ENCODE measurements at regions not wholly inside any gene's neighbourhood (a gene's known extent, or its start where the extent isn't known, plus 50 kb on each side); places are given as distances from the start of the nearest gene placed in this dataset.

- no peak for TF ChIP-seq POLR2A (IDR thresholded peaks at IDR 0.05)
- TF ChIP-seq CTCF (IDR thresholded peaks at IDR 0.05): no peak
These were observed 146.1 kb upstream of the OTOS start for GRCh38 chr2:240286596-240286995.
